K562 (cell line): ENCODE measurements at regions not wholly inside any gene's neighbourhood (a gene's known extent, or its start where the extent isn't known, plus 50 kb on each side); places are given as distances from the start of the nearest gene placed in this dataset.

Source experiments
- ATAC-seq: fragments of 200-7000 bp; cut with Tn5 transposase; 3 replicates; pipeline ENCODE4 v1.9.1; 2020; ENCODE audit warnings: moderate library complexity
- BruUV-seq: library from RNA; stranded (reverse); fragments of 400-500 nt; replicated peaks from 2 replicates; lab custom pipeline; 2021; lab: Mats Ljungman, UMichigan
- CTCF ChIA-PET: fragments of 300-600 bp; formaldehyde crosslinking; extraction: SDS; loops from one replicate; lab custom pipeline; 2021; ENCODE audit warnings: low intra/inter-chr PET ratio; lab: Yijun Ruan, JAX
- POLR2A ChIA-PET: fragments of 300-600, 350-650 bp; sonication (Branson Sonifier 250); formaldehyde crosslinking; extraction: SDS; loops from one replicate; lab custom pipeline; 2021; ENCODE audit warnings: antibody characterized with exemption, inconsistent platforms; lab: Yijun Ruan, JAX
- DNase-seq, 4 experiments: peaks; one replicate each; pipeline versions ENCODE4 v3.0.0 to v3.0.0-alpha.2; 2011 to 2018; ENCODE audit warnings: low spot score in 3 of 4, mixed read lengths in 3 of 4; ENCODE audit errors: extremely low read depth in 1 of 4
- FAIRE-seq: peaks from 2 replicates; lab custom pipeline; 2011; peaks lifted over from hg19 to GRCh38; lab: Jason Lieb, UNC
- H2AFZ ChIP-seq: 2 replicates; pipeline ENCODE4 v1.6.0; 2011; ENCODE audit warnings: low read depth, low read length, control low read depth, inconsistent platforms
- H3K27ac ChIP-seq: fragments of 200-600 bp; 3 replicates; pipeline ENCODE4 v1.8.0; 2011; ENCODE audit warnings: low read depth, mild to moderate bottlenecking, control low read depth, inconsistent platforms, low read length, moderate library complexity, mixed read lengths; ENCODE audit errors: extremely low read depth
- H3K27me3 ChIP-seq, 2 experiments: fragments of 300-600 bp in 1 of 2; 2 replicates in 1 of 2; 3 replicates in 1 of 2; pipeline versions ENCODE4 v1.6.0 to v1.8.0; 2011; ENCODE audit warnings: inconsistent platforms in 2 of 2, low read length in 2 of 2, mild to moderate bottlenecking in 1 of 2, mixed read lengths in 1 of 2, moderate library complexity in 1 of 2; ENCODE audit not compliant: control insufficient read depth in 2 of 2, insufficient read depth in 2 of 2
- H3K36me3 ChIP-seq: fragments of 300-600 bp; 3 replicates; pipeline ENCODE4 v1.8.0; 2011; ENCODE audit warnings: mild to moderate bottlenecking, low read length, inconsistent platforms; ENCODE audit not compliant: control insufficient read depth, insufficient read depth
- H3K4me1 ChIP-seq, 2 experiments: fragments of 200-600 bp in 1 of 2; replicated peaks in 1 of 2; 2 replicates in 1 of 2; 3 replicates in 1 of 2; pipeline versions ENCODE4 v1.5.1 to v1.8.0; 2011; ENCODE audit warnings: inconsistent platforms in 2 of 2, low read length in 2 of 2, mild to moderate bottlenecking in 1 of 2, mixed read lengths in 1 of 2, moderate library complexity in 1 of 2; ENCODE audit not compliant: control insufficient read depth in 2 of 2, insufficient read depth in 2 of 2
- H3K4me2 ChIP-seq: 2 replicates; pipeline ENCODE4 v1.6.1; 2011; ENCODE audit warnings: low read length, control low read depth, inconsistent platforms, mixed read lengths; ENCODE audit not compliant: insufficient read depth
- H3K4me3 ChIP-seq: fragments of 200-600 bp; sonication (generic), shearing (Covaris generic); 2 replicates; pipeline ENCODE4 v1.5.1; 2016; ENCODE audit warnings: control low read depth, inconsistent platforms
- H3K79me2 ChIP-seq: fragments of 200-600 bp; 3 replicates; pipeline ENCODE4 v1.8.0; 2011; ENCODE audit warnings: low read length, inconsistent platforms; ENCODE audit not compliant: control insufficient read depth, insufficient read depth
- H3K9ac ChIP-seq, 2 experiments: 2 replicates each; pipeline versions ENCODE4 v1.6.0 to v1.6.1; 2011; ENCODE audit warnings: low read depth in 2 of 2, low read length in 2 of 2, control low read depth in 1 of 2, inconsistent platforms in 1 of 2, mild to moderate bottlenecking in 1 of 2, mixed read lengths in 1 of 2; ENCODE audit not compliant: insufficient read depth in 1 of 2
- H3K9me1 ChIP-seq: one replicate; pipeline ENCODE4 v1.6.0; 2011; ENCODE audit warnings: inconsistent platforms, mild to moderate bottlenecking, low read length, moderate library complexity; ENCODE audit not compliant: control insufficient read depth, insufficient read depth
- H3K9me3 ChIP-seq: replicated peaks from 2 replicates; pipeline ENCODE4 v1.5.1; 2011; ENCODE audit warnings: low read depth, low read length, inconsistent platforms; ENCODE audit not compliant: control insufficient read depth, insufficient read depth
- H4K20me1 ChIP-seq: replicated peaks from 2 replicates; pipeline ENCODE4 v1.6.1; 2011; ENCODE audit warnings: low read length, inconsistent platforms, mixed read lengths; ENCODE audit not compliant: control insufficient read depth, insufficient read depth
- ATF7 ChIP-seq: fragments of 450-650 bp; IDR thresholded peaks from 2 replicates; pipeline ENCODE4 v1.7.1; 2014; ENCODE audit warnings: mild to moderate bottlenecking, moderate library complexity
- CBX8 ChIP-seq: fragments of 200-600 bp; sonication (generic); IDR thresholded peaks from 2 replicates; pipeline ENCODE4 v1.6.1; 2012; ENCODE audit warnings: borderline replicate concordance, mixed run types, low read depth, mild to moderate bottlenecking, moderate library complexity, mixed read lengths, low read length, control low read depth, inconsistent platforms; ENCODE audit not compliant: poor library complexity, severe bottlenecking; ENCODE audit errors: extremely low read depth
- FOXA1 ChIP-seq: fragments of 450-650 bp; IDR thresholded peaks from 2 replicates; pipeline ENCODE4 v1.6.1; 2016; ENCODE audit warnings: mild to moderate bottlenecking, borderline replicate concordance
- KHSRP ChIP-seq: fragments of 450-650 bp; IDR thresholded peaks from 2 replicates; pipeline ENCODE4 v1.6.1; 2017
- MTF1 ChIP-seq: fragments of 250-450 bp; sonication (Bioruptor Pico); IDR thresholded peaks from 2 replicates; pipeline ENCODE4 v1.9.0; 2021; ENCODE audit warnings: moderate library complexity, mild to moderate bottlenecking, inconsistent platforms, borderline replicate concordance
- NFE2L1 ChIP-seq: fragments of 450-650 bp; IDR thresholded peaks from 2 replicates; pipeline ENCODE4 v1.6.1; 2016; ENCODE audit warnings: missing genetic modification characterization, low read depth, mild to moderate bottlenecking, missing compliant biosample characterization, moderate library complexity, borderline replicate concordance
- ZC3H4 ChIP-seq: sonication (generic); formaldehyde crosslinking; IDR thresholded peaks from 2 replicates; pipeline ENCODE4 v1.9.0; 2021; ENCODE audit warnings: missing genetic modification reagents, borderline replicate concordance
- WGBS: fragments of 100-300 bp; shearing (Covaris generic); methylation state at CpG from one replicate; pipeline ENCODE4 v1.1.6; 2016; ENCODE audit warnings: low coverage, mixed read lengths; ENCODE audit not compliant: insufficient coverage; ENCODE audit errors: missing lambda C conversion rate; 5-methylcytosine and 5-hydroxymethylcytosine counted together
- in situ Hi-C: fragments of 300-500 bp; cut with MboI; formaldehyde crosslinking; loops from 4 replicates; pipeline ENCODE4 v1.15.0; 2018; ENCODE audit warnings: inconsistent platforms, mixed read lengths
- intact Hi-C: fragments of 100-400 bp; cut with micrococcal nuclease; formaldehyde crosslinking; loops from 2 replicates; pipeline ENCODE4 v1.14.2; 2022

DNA sequence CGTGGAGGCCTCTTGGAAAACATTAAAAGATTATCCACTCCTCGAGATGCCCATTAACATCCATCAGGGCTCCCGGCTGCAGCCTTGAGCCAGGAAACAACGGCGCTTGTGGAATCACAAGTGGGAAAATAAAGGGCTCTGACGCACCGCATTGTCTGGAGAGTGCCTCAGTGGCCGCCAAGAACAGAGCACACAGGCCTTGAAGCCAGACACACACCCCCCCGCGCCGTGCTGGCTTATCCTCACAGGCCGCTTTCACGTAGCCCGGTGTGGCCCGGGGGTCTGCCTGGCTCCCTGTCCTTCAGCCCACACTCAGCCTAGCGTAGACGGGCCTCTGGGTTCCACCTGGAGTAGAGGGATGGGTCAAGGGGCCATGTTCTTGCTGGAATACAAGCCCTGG lies 1020.5 kb downstream of the BRD1 start:
- Histone ChIP-seq H3K79me2 (no peaks in the 10 kb centered on the region), H3K36me3 (no peaks in the 10 kb centered on the region), H3K4me1 (no peaks in the 10 kb centered on the region), H4K20me1 (no peaks in the 10 kb centered on the region), H3K4me2 (no peak overlapping the region), H3K9me1 (no peaks in the 10 kb centered on the region), H3K27ac (no peak overlapping the region), H3K9me3 (no peaks in the 10 kb centered on the region), H3K9ac (no peak overlapping the region), H3K27me3 (peaks cover 0 to 16% of the 10 kb centered on the region in 2 experiments; a peak in 2 of 5 replicates), H2AFZ (no peak overlapping the region), H3K4me3 (no peak overlapping the region)
- intact Hi-C loops (no loop called here), in situ Hi-C loops (no loop called here)
- ChIA-PET CTCF (no interaction called here), POLR2A (no interaction called here)
- no peak for TF ChIP-seq FOXA1
- no peak for TF ChIP-seq ZC3H4 (CRISPR knock-in tag)
- TF ChIP-seq KHSRP, result no peak
- TF ChIP-seq NFE2L1 (tag), result no peak
- no peak for TF ChIP-seq CBX8
- TF ChIP-seq ATF7, result no peak
- TF ChIP-seq MTF1 (CRISPR knock-in tag), result no peak
- no TSS peak for BruUV-seq
- ATAC-seq (no peak), FAIRE-seq (no peak), DNase-seq (no peak)
- 1% methylated on average over 12 of the region's 17 CpGs for WGBS
